GM12878 (cell line): ENCODE measurements at regions not wholly inside any gene's neighbourhood (a gene's known extent, or its start where the extent isn't known, plus 50 kb on each side); places are given as distances from the start of the nearest gene placed in this dataset.

Experiments used
- BRCA1 ChIP-seq: IDR thresholded peaks from 2 replicates; pipeline ENCODE4 v1.6.1; 2011; ENCODE audit warnings: low read depth, low read length, improper control_type of control experiment
- CEBPB ChIP-seq, 2 experiments: fragments of 150-350 bp in 1 of 2; IDR thresholded peaks; 2 replicates each; pipeline ENCODE4 v1.6.1; 2012 to 2014; ENCODE audit warnings: low read depth in 2 of 2, low read length in 2 of 2, borderline replicate concordance in 1 of 2, inconsistent platforms in 1 of 2
- CREB1 ChIP-seq: IDR thresholded peaks from 2 replicates; pipeline ENCODE4 v1.6.1; 2012; ENCODE audit warnings: low read depth, mild to moderate bottlenecking, inconsistent platforms
- FOXM1 ChIP-seq: IDR thresholded peaks from 2 replicates; pipeline ENCODE4 v1.6.1; 2012; ENCODE audit warnings: low read depth, mild to moderate bottlenecking, inconsistent platforms, low read length, moderate library complexity
- IKZF2 ChIP-seq, 2 experiments: fragments of 450-650 bp; IDR thresholded peaks; 2 replicates each; pipeline ENCODE4 v1.6.1; 2017; ENCODE audit warnings: mild to moderate bottlenecking in 2 of 2, moderate library complexity in 2 of 2
- NFYB ChIP-seq: IDR thresholded peaks from 2 replicates; pipeline ENCODE4 v1.6.1; 2011; ENCODE audit warnings: low read depth, mild to moderate bottlenecking, low read length, improper control_type of control experiment, moderate library complexity; ENCODE audit not compliant: insufficient read depth
- POLR2AphosphoS5 ChIP-seq: IDR thresholded peaks from 2 replicates; pipeline ENCODE4 v1.6.1; 2011; ENCODE audit warnings: mild to moderate bottlenecking, low read length, inconsistent platforms
- POU2F2 ChIP-seq: IDR thresholded peaks from 3 replicates; pipeline ENCODE4 v1.6.1; 2011; ENCODE audit warnings: low read depth, mild to moderate bottlenecking, low read length, borderline replicate concordance
- RAD51 ChIP-seq: fragments of 450-650 bp; IDR thresholded peaks from 2 replicates; pipeline ENCODE4 v1.6.1; 2016; ENCODE audit warnings: moderate library complexity, mild to moderate bottlenecking, inconsistent platforms
- RFX5 ChIP-seq: IDR thresholded peaks from 2 replicates; pipeline ENCODE4 v1.6.1; 2011; ENCODE audit warnings: low read depth, low read length, improper control_type of control experiment
- RUNX3 ChIP-seq: IDR thresholded peaks from 2 replicates; pipeline ENCODE4 v1.6.1; 2012; ENCODE audit warnings: low read length, inconsistent platforms
- SMARCA5 ChIP-seq: fragments of 450-650 bp; IDR thresholded peaks from 2 replicates; pipeline ENCODE4 v1.6.1; 2017; ENCODE audit warnings: mild to moderate bottlenecking
- SMC3 ChIP-seq: IDR thresholded peaks from 2 replicates; pipeline ENCODE4 v1.6.1; 2011; ENCODE audit warnings: low read length, improper control_type of control experiment, borderline replicate concordance
- TARDBP ChIP-seq: IDR thresholded peaks from 2 replicates; pipeline ENCODE4 v1.6.1; 2016; ENCODE audit warnings: borderline replicate concordance
- TCF3 ChIP-seq: IDR thresholded peaks from 2 replicates; pipeline ENCODE4 v1.6.1; 2012; ENCODE audit warnings: low read depth, mild to moderate bottlenecking, low read length, borderline replicate concordance; ENCODE audit not compliant: insufficient read depth
- WRNIP1 ChIP-seq: IDR thresholded peaks from 2 replicates; pipeline ENCODE4 v1.6.1; 2011; ENCODE audit warnings: low read depth, low read length, improper control_type of control experiment, borderline replicate concordance
- ZNF384 ChIP-seq: IDR thresholded peaks from 2 replicates; pipeline ENCODE4 v1.6.1; 2012; ENCODE audit warnings: low read depth, mild to moderate bottlenecking, low read length, improper control_type of control experiment, borderline replicate concordance
- TF ChIP-seq, protein P1 (sequence below): IDR thresholded peaks from 2 replicates; pipeline ENCODE4 v1.6.1; 2011; ENCODE audit warnings: borderline replicate concordance, low read depth, mild to moderate bottlenecking, moderate library complexity, low read length; ENCODE audit not compliant: insufficient read depth, poor library complexity, severe bottlenecking
- TF ChIP-seq, protein P2 (sequence below): fragments of 450-650 bp; IDR thresholded peaks from 2 replicates; pipeline ENCODE4 v1.6.1; 2017; ENCODE audit warnings: mild to moderate bottlenecking, moderate library complexity
- TF ChIP-seq, protein P3 (sequence below): fragments of 150-350 bp; IDR thresholded peaks from 2 replicates; pipeline ENCODE4 v1.6.1; 2014; ENCODE audit warnings: mild to moderate bottlenecking, low read depth, low read length
- TF ChIP-seq, protein P4 (sequence below): fragments of 450-650 bp; IDR thresholded peaks from 2 replicates; pipeline ENCODE4 v1.6.1; 2017; ENCODE audit warnings: low read depth, mild to moderate bottlenecking, moderate library complexity
- TF ChIP-seq, protein P5 (sequence below): IDR thresholded peaks from 2 replicates; pipeline ENCODE4 v1.6.1; 2012; ENCODE audit warnings: low read depth, low read length, improper control_type of control experiment

DNA sequence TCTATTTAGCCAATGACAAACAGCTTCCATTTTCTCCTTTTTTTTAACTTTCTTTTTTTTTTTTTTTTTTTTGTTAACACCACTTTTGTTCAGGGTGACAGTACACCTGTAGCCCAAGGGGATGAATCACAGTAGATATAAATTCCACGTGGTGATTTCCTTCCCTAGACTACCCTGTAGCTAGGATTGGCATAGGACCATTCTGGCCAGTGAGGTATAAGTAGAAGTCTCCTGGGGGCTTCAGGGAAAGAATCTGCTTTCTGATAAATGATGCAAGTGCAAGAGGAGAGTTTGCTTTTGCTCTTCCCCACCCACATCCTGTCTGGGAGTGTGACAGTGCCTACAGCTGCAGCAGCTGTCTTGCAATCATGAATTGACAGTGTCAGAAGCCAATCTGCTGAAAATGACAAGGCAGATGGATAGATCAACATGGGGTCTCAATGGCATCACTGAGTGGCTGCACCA, 63.2 kb upstream of the TOMM7 start (continued):
- TF ChIP-seq, protein P1, sequence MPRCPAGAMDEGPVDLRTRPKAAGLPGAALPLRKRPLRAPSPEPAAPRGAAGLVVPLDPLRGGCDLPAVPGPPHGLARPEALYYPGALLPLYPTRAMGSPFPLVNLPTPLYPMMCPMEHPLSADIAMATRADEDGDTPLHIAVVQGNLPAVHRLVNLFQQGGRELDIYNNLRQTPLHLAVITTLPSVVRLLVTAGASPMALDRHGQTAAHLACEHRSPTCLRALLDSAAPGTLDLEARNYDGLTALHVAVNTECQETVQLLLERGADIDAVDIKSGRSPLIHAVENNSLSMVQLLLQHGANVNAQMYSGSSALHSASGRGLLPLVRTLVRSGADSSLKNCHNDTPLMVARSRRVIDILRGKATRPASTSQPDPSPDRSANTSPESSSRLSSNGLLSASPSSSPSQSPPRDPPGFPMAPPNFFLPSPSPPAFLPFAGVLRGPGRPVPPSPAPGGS = no peak
- TF ChIP-seq TARDBP = no peak
- TF ChIP-seq, protein P2, sequence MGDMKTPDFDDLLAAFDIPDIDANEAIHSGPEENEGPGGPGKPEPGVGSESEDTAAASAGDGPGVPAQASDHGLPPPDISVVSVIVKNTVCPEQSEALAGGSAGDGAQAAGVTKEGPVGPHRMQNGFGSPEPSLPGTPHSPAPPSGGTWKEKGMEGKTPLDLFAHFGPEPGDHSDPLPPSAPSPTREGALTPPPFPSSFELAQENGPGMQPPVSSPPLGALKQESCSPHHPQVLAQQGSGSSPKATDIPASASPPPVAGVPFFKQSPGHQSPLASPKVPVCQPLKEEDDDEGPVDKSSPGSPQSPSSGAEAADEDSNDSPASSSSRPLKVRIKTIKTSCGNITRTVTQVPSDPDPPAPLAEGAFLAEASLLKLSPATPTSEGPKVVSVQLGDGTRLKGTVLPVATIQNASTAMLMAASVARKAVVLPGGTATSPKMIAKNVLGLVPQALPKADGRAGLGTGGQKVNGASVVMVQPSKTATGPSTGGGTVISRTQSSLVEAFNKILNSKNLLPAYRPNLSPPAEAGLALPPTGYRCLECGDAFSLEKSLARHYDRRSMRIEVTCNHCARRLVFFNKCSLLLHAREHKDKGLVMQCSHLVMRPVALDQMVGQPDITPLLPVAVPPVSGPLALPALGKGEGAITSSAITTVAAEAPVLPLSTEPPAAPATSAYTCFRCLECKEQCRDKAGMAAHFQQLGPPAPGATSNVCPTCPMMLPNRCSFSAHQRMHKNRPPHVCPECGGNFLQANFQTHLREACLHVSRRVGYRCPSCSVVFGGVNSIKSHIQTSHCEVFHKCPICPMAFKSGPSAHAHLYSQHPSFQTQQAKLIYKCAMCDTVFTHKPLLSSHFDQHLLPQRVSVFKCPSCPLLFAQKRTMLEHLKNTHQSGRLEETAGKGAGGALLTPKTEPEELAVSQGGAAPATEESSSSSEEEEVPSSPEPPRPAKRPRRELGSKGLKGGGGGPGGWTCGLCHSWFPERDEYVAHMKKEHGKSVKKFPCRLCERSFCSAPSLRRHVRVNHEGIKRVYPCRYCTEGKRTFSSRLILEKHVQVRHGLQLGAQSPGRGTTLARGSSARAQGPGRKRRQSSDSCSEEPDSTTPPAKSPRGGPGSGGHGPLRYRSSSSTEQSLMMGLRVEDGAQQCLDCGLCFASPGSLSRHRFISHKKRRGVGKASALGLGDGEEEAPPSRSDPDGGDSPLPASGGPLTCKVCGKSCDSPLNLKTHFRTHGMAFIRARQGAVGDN = peak; percentile 58
- TF ChIP-seq SMC3 = no peak
- TF ChIP-seq CEBPB (IDR thresholded peaks at IDR 0.05; ENCODE audit: borderline replicate concordance in 1 of 2, low read depth in 2 of 2, low read length in 2 of 2) = peak in 1 of 2 experiments; percentile 73; a peak in 1 of 4 replicates
- peak; percentile 68 for TF ChIP-seq CREB1
- TF ChIP-seq BRCA1 = no peak
- TF ChIP-seq NFYB = peak; percentile 81; the same call in 1 of the 2 replicates
- peak; percentile 63; the same call in 1 of the 2 replicates for TF ChIP-seq ZNF384
- peak; percentile 68 for TF ChIP-seq POLR2AphosphoS5
- peak; percentile 96 for TF ChIP-seq TCF3
- no peak for TF ChIP-seq WRNIP1
- TF ChIP-seq FOXM1 = peak; percentile 76
- TF ChIP-seq POU2F2 = peak; percentile 78; the same call in 2 of the 3 replicates
- TF ChIP-seq, protein P3, sequence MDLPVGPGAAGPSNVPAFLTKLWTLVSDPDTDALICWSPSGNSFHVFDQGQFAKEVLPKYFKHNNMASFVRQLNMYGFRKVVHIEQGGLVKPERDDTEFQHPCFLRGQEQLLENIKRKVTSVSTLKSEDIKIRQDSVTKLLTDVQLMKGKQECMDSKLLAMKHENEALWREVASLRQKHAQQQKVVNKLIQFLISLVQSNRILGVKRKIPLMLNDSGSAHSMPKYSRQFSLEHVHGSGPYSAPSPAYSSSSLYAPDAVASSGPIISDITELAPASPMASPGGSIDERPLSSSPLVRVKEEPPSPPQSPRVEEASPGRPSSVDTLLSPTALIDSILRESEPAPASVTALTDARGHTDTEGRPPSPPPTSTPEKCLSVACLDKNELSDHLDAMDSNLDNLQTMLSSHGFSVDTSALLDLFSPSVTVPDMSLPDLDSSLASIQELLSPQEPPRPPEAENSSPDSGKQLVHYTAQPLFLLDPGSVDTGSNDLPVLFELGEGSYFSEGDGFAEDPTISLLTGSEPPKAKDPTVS = no peak
- TF ChIP-seq, protein P4, sequence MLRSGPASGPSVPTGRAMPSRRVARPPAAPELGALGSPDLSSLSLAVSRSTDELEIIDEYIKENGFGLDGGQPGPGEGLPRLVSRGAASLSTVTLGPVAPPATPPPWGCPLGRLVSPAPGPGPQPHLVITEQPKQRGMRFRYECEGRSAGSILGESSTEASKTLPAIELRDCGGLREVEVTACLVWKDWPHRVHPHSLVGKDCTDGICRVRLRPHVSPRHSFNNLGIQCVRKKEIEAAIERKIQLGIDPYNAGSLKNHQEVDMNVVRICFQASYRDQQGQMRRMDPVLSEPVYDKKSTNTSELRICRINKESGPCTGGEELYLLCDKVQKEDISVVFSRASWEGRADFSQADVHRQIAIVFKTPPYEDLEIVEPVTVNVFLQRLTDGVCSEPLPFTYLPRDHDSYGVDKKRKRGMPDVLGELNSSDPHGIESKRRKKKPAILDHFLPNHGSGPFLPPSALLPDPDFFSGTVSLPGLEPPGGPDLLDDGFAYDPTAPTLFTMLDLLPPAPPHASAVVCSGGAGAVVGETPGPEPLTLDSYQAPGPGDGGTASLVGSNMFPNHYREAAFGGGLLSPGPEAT = peak; percentile 51; the same call in 1 of the 2 replicates
- TF ChIP-seq RUNX3 = peak; percentile 90
- TF ChIP-seq SMARCA5 = peak; percentile 82; the same call in 1 of the 2 replicates
- TF ChIP-seq RFX5 = 0 out of 2 replicates have a peak, but pooled peaks have one; percentile 7
- peak; percentile 60 to 62; a peak in 3 of 4 replicates for TF ChIP-seq IKZF2 (IDR thresholded peaks at IDR 0.05)
- TF ChIP-seq, protein P5, sequence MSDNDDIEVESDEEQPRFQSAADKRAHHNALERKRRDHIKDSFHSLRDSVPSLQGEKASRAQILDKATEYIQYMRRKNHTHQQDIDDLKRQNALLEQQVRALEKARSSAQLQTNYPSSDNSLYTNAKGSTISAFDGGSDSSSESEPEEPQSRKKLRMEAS = no peak
- TF ChIP-seq RAD51 = 0 out of 2 replicates have a peak, but pooled peaks have one; percentile 6
